Loucy (cell line): ENCODE measurements at regions not wholly inside any gene's neighbourhood (a gene's known extent, or its start where the extent isn't known, plus 50 kb on each side); places are given as distances from the start of the nearest gene placed in this dataset.

Experiments
- EZH2phosphoT487 ChIP-seq: fragments of 200-600 bp; IDR thresholded peaks from 2 replicates; pipeline ENCODE4 v1.6.1; 2018; ENCODE audit warnings: antibody characterized with exemption, mild to moderate bottlenecking, moderate library complexity, borderline replicate concordance
- TF ChIP-seq, protein P1 (sequence below): fragments of 200-600 bp; sonication (generic); conservative IDR thresholded peaks from 2 replicates; pipeline ENCODE4 v1.5.1; 2014; ENCODE audit warnings: mild to moderate bottlenecking, antibody characterized with exemption, low read length

DNA sequence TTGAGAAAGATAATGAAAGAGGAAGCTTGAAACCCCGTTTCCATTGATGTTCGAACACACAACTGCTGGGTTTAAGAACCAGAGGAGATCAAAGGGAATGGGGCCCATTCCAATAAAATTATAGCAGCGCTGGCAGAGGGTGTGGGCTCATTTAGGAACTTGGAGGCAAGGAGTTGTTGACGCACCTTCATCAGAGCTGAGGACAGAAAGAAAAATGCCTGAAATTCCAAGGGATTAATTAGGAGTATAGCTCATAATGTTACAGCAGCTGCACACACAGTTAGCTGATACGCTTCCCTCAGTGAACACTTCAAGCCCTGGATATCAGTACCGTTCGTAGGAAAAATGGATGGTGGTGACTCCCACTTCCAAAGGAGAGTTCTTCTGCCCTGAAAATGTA, 127.2 kb downstream of the AXIN2 start:
- TF ChIP-seq, protein P1, sequence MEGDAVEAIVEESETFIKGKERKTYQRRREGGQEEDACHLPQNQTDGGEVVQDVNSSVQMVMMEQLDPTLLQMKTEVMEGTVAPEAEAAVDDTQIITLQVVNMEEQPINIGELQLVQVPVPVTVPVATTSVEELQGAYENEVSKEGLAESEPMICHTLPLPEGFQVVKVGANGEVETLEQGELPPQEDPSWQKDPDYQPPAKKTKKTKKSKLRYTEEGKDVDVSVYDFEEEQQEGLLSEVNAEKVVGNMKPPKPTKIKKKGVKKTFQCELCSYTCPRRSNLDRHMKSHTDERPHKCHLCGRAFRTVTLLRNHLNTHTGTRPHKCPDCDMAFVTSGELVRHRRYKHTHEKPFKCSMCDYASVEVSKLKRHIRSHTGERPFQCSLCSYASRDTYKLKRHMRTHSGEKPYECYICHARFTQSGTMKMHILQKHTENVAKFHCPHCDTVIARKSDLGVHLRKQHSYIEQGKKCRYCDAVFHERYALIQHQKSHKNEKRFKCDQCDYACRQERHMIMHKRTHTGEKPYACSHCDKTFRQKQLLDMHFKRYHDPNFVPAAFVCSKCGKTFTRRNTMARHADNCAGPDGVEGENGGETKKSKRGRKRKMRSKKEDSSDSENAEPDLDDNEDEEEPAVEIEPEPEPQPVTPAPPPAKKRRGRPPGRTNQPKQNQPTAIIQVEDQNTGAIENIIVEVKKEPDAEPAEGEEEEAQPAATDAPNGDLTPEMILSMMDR, result no peak
- no peak for TF ChIP-seq EZH2phosphoT487
